Stimulated activated CD8-positive, alpha-beta memory T cell treated with anti-CD3 and anti-CD28 coated beads, Interleukin-15, amount 100 ng/mL, for 4 hours (primary cell): ENCODE measurements at regions not wholly inside any gene's neighbourhood (a gene's known extent, or its start where the extent isn't known, plus 50 kb on each side); places are given as distances from the start of the nearest gene placed in this dataset.

Experiments
- DNase-seq, 2 donors: peaks; one replicate each; pipeline ENCODE4 v3.0.0-alpha.2; 2020; ENCODE audit warnings: low read depth in 2 of 2

- DNase-seq, result no peak
These were observed 1246.6 kb upstream of the LRRTM1 start for GRCh38 chr2:81551040-81551634.

- DNase-seq, result no peak
These were observed 1245.7 kb upstream of the LRRTM1 start for GRCh38 chr2:81550277-81550676.

DNA sequence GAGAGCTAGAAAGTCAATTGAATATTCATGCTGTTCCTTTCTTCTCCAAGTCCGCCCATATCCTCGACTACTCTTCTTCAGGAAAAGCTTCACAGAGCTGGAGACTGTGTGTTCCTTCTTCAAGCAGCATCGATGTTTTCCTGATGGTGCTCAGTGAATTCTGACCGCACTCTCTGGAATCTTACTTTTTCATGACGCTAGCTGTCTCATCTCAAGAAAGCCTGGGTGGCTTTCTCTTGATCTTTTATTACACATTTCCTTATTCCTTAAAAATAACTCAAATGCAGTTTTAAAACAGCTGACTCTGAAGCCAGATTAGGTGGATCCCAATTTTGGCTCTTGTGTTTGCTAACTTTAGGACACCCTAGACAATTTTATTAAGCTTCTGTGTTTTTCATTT is 1245.1 kb upstream of the LRRTM1 start:
- no peak for DNase-seq

DNA sequence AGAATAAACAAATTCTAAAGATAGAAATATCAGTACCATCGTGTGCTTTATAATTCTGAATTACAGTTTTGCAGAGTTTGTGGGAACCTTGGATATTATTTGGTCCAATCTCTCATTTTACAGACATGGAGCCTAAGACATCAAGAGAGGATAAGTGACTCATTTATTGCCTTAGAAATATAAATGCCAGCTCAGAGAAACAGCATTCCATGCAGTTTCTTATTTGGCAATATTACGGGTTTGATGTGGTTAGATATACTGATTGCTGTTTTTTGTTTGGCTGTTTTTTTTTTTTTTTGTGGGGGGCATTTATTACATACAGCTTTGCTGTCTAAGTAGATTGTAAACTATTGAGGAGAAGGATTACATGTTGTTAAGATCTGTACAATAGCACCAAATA is 1241.1 kb upstream of the LRRTM1 start:
- no peak for DNase-seq

DNA sequence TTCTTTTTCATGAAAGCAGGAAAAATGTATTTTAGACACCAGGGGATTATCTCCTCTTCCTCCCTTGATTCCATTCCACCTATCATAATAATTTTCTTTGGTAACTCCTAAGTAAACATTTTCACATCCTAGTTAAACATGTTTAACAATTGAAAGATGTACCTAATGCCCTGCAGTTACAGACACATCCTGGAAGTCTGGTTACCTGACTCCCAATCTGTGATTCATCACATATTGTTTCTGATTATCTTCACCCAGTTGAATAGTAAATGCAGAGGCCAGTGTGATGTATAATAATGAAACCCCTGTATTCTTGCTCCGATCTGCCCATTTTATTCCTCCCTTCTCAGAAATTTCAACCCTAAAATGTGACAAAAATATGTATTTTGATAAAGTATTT is 1237.6 kb upstream of the LRRTM1 start:
- no peak for DNase-seq

DNA sequence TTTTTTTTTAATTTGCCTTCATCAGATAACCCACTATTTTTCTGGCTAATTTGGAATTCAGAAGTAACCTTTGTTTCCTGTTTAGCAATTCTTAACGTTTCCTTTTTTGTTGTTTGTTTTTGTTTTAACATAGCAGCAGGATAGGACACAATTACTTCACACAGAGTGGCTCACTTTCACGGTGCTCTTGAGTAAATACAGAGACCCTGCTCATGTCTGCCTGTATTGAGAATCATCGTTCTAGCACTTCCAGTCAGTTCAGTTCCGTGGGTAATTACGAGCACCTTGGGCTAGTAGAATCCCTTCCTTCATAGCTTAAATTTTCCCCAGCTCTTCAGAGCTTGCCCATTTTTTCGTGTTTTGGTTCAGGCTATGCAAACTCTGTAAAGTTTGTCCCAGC is 1225.4 kb upstream of the LRRTM1 start:
- DNase-seq, result no peak

GRCh38 chr2:81528852-81529480 is 1224.4 kb upstream of the LRRTM1 start:
- DNase-seq, result no peak

DNA sequence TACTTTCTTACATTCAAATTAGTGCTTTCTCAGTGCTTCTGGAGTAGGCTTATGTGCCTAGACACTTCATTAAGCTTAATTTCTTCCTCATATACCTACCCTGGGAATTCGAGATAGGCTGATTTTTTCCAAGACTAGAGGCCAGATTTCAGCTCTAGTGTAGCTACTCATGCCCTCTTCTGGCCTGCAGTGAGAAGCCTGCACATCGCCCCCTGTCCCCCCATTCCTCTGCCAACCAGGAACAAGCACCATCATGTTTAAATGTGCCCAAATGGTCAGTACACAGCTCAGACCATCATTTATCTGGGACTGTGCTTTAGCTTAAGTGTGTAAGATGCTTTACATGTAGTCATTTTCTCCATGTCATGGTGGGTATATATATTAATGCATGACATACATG is 1218.8 kb upstream of the LRRTM1 start:
- DNase-seq, result no peak

GRCh38 chr2:81513328-81513727 is 1208.8 kb upstream of the LRRTM1 start:
- no peak for DNase-seq

- DNase-seq, result no peak
These were observed 1201.0 kb upstream of the LRRTM1 start for GRCh38 chr2:81505586-81505985.

DNA sequence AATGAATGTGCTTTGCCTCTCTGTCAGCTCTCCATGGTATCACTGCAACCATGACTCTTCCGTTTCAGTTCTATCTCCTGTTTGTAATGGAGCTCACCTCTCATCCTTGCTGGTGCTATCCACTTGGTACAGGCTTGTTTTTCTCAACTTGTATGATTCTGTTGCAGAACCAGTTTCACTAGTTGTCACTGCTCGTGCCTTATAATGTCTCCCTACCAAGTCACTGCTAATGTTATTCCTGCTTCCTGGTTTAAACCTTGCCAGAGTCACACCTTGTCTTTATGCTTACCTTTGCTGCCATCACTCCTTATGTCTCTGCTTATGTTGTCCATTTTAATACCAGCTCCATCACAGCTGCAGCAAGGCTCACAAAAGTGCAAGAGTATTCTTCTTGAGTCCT is 1191.0 kb upstream of the LRRTM1 start:
- no peak for DNase-seq

DNA sequence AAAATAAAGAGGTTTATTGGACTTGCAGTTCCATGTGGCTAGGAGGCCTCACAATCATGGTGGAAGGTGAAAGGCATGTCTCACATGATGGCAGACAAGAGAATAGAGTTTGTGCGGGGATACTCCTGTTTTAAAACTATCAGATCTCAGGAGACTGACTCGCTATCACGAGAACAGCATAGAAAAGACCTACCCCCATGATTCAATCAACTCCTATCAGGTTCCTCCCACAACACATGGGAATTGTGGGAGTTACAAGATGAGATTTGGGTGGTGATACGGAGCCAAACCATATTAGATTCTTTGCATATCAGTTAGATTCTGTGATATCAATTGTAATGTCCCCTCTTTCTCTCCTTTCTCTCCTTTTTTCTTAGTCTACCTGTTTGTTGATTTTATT is 1178.7 kb upstream of the LRRTM1 start:
- no peak for DNase-seq

DNA sequence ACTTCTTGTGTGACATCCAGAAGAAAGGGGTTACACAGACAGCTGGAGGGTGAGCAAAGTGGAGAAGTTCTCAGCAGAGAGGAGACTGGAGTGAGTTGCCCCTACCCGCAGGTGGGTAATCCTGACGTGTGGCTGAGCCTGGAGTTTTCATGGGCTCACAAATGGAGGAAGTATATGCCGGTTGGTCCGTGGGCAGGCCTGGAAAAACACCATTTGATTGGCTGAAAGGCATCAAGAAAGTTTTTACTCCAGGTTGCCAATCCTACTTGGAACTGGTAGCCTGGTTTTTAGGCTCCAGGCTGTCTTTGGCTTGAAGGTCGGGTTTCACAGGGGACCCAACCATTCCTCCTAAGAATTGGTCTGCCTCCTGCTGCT is 1177.4 kb upstream of the LRRTM1 start:
- DNase-seq, result no peak

DNA sequence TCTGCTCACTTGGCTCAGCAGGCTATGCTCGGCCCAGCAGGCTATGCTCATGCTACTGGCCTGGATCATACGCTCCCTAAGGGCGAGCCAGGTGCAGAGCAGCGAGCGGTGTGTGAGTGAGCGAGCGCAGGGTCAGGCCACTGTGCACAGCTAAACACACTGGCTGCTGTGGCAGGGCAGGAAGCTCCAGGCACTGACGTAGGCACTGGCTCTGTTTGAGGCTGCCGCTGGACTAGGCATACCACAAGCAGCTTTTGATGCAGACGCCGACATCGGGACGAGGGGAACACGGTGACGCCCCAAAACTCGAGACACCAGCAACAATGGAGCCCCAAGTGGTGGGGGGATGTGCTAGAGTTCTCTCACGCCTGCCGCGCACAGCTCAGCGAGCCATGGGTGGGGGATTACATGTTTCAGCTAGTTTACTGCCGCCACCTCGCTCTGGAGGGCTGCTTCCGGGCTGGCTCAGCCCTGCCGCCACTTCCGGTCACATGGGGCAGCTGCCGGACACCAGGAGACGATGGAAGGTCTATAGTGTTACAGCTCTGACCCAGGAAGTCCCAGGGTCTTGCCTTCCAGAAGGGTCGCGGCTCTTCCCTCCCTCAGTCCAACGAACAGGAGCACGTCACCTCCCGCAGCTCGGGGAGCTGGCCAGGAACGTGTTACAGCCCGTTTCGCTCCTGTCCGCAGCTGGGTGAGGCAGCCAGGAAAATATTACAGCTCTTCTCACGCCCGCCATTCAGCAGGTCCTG is 1176.9 kb upstream of the LRRTM1 start:
- DNase-seq, result no peak

DNA sequence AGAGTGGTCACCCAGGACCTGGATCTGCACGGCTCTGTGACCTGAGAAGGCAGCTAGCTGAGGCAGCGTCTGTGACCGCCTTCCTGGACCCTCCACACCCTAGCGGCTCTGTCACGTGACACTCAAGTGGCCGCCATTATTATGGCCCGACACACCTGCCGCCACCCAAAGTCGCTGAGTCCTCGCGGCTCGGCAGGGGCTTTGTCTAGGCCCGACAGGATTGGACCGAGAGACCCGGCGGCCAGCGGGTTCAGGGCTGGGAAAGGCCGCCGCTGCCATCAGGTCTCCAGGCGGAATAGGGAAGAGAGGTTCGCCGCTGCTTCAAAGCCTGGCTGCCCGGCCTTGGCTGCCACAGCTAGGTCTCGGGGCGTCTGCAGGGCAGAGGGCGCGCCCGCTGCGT is 1162.5 kb upstream of the LRRTM1 start:
- no peak for DNase-seq

- no peak for DNase-seq
These were observed 1157.9 kb upstream of the LRRTM1 start for GRCh38 chr2:81462420-81462819.

- no peak for DNase-seq
These were observed 1140.6 kb upstream of the LRRTM1 start for GRCh38 chr2:81445176-81445575.

GRCh38 chr2:81437456-81438000 is 1133.0 kb upstream of the LRRTM1 start:
- no peak for DNase-seq

GRCh38 chr2:81436256-81436655 is 1131.7 kb upstream of the LRRTM1 start:
- no peak for DNase-seq

DNA sequence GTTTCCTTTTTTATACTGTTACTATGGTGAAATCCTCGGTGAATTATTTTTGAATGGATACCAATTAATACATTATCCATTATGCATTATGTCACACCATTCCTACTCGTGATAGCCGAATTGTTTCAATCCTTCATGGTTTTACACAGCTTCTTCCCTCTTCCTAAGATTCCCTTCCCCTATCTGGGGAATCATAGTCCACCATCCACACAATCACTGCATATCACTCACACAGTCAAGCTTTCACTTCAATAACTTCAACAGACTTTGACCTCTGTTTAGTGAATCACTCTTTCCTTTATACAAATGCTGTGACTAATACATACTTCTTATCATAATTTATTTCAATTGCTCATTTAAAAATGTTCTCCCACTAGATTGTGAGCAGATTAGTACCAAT is 1108.1 kb upstream of the LRRTM1 start:
- DNase-seq, result no peak

DNA sequence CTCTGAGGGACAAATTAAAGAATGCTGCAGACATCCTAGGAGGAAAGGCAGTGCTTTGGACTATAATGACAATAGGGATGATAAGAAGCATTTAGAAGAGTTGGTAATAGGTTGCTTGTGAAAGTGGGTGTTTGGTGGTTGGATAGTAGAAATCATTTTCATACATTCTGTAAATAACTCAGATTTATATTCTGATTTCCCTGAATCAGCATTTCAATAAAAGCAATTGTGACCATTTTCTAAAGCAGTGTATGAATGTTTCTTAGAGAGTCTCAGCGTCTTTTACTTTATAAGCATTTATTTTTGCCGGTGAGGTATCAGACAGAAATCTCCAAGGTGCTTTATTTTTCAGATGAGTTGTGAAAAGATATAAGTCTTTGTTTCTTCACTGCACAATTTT is 1099.0 kb upstream of the LRRTM1 start:
- no peak for DNase-seq

DNA sequence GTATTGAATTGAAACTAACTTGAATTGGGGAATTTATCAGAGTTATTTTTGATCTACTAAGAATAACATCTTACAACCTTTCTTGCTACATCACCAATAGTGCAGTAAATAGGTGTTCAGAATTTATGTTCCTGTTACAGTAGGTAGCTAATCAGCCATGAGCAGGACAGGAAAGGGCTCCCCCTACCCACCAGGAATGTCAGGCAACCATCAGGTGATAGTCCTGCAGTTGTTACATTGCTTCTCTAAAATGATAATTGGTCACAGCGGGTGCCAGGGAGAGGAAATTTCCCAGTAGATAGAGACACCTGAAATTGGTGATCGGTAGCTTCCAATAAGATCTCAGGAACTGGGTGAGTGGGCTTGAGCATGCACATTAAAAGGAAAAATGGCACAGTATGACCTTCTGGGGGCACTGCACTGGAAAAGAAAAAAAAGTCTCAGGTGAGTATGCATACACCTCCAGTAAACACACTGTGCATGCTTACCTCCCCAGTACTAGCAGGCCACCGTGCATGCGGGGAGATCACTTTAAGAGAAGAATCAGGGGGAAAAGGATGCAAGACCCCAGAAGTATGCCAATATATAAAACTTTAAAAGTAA is 1092.0 kb upstream of the LRRTM1 start:
- no peak for DNase-seq

- no peak for DNase-seq
These were observed 1091.2 kb upstream of the LRRTM1 start for GRCh38 chr2:81395746-81396145.
